Vagina (tissue), 2 donors: ENCODE measurements at regions not wholly inside any gene's neighbourhood (a gene's known extent, or its start where the extent isn't known, plus 50 kb on each side); places are given as distances from the start of the nearest gene placed in this dataset.

Experiments used
- POLR2A ChIP-seq, 2 donors: fragments of 450-650 bp; IDR thresholded peaks; one replicate each; pipeline ENCODE4 v1.6.1; 2017; ENCODE audit warnings: antibody characterized with exemption in 2 of 2, mild to moderate bottlenecking in 2 of 2, moderate library complexity in 2 of 2
- TF ChIP-seq, protein P1 (sequence below), 3 experiments: fragments of 450-650 bp in 2 of 3; fragments of 200-600 bp in 1 of 3; sonication (generic) in 1 of 3; IDR thresholded peaks; one replicate each; pipeline ENCODE4 v1.5.1; 2017 to 2019; ENCODE audit warnings: antibody characterized with exemption in 3 of 3, mild to moderate bottlenecking in 2 of 3, moderate library complexity in 2 of 3

DNA sequence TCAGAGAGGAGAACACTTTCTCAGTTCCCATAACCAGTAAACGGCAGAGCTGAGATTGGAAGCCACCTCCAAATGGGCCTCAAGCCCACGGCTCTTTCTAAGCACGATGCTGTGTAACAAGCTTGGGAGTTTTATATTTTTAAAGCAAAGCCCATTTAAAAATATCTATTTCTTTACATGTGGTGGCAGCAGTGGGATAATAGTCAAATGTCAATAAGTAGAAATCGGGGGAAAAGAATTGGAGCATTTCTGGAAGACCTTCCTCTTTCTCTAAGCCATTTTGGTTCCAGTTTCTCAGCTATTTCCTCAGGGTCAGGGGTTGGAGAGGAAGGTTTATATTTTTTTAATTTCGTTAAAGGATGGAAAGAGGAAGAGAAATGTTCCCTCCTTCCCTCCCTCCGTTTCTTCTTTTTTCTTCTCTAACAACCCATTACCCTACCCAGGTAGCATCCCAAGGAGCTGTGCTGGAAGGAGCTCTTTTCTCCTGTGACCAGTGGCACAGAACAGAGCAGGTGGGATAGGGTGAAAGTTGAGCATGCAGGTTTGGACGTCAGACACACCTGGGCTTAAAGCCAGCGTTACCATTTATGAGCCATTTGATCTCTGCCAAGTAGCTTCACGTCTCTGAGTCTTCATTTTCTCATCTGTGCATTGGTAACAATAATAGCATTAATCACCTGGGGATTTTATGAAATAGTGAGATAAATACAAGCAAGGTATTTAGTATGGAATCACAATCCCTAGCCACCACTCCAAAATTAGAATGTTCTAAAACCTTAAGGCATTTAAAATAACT lies 515.7 kb downstream of the RPS24 start:
- no peak for TF ChIP-seq POLR2A (IDR thresholded peaks at IDR 0.05)
- TF ChIP-seq, protein P1, sequence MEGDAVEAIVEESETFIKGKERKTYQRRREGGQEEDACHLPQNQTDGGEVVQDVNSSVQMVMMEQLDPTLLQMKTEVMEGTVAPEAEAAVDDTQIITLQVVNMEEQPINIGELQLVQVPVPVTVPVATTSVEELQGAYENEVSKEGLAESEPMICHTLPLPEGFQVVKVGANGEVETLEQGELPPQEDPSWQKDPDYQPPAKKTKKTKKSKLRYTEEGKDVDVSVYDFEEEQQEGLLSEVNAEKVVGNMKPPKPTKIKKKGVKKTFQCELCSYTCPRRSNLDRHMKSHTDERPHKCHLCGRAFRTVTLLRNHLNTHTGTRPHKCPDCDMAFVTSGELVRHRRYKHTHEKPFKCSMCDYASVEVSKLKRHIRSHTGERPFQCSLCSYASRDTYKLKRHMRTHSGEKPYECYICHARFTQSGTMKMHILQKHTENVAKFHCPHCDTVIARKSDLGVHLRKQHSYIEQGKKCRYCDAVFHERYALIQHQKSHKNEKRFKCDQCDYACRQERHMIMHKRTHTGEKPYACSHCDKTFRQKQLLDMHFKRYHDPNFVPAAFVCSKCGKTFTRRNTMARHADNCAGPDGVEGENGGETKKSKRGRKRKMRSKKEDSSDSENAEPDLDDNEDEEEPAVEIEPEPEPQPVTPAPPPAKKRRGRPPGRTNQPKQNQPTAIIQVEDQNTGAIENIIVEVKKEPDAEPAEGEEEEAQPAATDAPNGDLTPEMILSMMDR (IDR thresholded peaks at IDR 0.05): no peak
